GM21367 (cell line): ENCODE measurements at regions not wholly inside any gene's neighbourhood (a gene's known extent, or its start where the extent isn't known, plus 50 kb on each side); places are given as distances from the start of the nearest gene placed in this dataset.
"Not testable (repeated sequence)": the region's sequence is repeated elsewhere in the genome, so short reads cannot be mapped to it uniquely, and the experiment has no call there.

Source experiments
- ATAC-seq: cut with Tn5 transposase; IDR thresholded peaks from one replicate; pipeline ENCODE4 v1.9.1; 2021; ENCODE audit not compliant: unreplicated experiment

DNA sequence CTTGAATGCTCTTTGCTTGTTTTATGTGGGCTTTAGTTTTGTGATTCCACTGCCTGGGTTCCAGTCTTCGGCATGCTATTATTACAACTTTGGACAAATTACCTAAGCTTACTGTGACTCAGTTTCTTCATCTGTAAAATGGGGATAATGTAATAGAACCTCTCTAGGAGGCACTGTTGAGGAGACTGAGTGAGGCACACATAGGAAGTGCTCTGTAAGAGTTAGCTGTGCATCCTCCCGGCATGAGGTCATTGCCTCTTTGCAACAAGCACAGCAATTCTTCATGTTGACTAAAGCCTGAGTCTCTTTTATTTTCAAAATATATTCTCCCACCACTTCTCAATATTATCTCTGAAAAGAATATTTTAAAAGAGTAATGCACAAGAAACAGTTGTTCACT lies 227.4 kb downstream of the DLEU7 start:
- no peak for ATAC-seq

- ATAC-seq, result no peak
Measured at GRCh38 chr13:50617134-50617721, 226.3 kb downstream of the DLEU7 start.

DNA sequence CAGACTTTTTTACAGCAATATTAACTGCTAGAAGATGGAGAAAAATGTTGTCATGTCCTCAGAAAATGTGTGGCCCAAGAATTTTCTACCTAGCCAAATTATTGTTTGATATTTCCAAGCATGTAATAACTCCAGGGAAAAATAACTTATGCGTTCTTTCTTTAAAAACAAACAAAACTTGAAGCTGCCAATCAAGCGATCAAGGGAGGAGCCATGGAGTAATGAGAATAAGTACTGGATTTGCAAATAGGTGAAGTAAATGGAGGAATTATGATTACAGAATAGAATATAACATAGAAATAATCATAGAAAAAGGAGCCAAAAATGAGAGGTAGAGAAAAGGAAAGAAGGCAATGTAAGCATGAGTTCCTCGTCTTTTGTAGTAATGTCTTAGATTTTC lies 225.3 kb downstream of the DLEU7 start:
- ATAC-seq, result no peak

- ATAC-seq, result no peak
Measured at GRCh38 chr13:50626101-50626547, 217.4 kb downstream of the DLEU7 start.

DNA sequence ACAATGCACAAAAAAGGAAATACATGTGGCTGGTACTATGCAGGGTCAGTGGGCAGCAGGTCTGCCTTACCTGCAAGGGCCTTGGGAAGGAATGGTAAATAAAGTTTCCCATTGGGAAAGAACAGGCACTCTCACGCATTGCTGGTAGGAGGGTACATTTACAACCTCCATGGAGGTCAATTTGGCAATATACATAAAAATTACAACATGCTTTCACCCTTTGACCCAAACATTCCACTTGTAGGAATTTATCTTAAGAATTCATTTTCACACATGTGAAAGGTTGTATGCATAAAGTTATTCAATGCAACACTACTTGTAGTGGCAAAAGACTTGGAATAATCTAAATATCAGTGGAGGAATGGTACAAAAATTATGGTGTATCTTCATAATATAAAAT lies 216.4 kb downstream of the DLEU7 start:
- ATAC-seq, result no peak

DNA sequence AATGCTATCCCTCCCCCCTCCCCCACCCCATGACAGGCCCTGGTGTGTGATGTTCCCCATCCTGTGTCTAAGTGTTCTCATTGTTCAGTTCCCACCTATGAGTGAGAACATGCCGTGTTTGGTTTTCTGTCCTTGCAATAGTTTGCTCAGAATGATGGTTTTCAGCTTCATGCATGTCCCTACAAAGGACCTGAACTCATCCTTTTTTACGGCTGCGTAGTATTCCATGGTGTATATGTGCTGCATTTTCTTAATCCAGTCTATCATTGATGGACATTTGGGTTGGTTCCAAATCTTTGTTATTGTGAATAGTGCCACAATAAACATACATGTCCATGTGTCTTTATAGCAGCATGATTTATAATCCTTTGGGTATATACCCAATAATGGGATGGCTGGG lies 215.0 kb downstream of the DLEU7 start:
- not testable (repeated sequence) for ATAC-seq

- ATAC-seq, result no peak
Measured at GRCh38 chr13:50629497-50629896, 214.0 kb downstream of the DLEU7 start.

- no peak for ATAC-seq
Measured at GRCh38 chr13:50629966-50630365, 213.5 kb downstream of the DLEU7 start.

- no peak for ATAC-seq
Measured at GRCh38 chr13:50631041-50631440, 212.5 kb downstream of the DLEU7 start.

GRCh38 chr13:50634339-50634738 lies 209.2 kb downstream of the DLEU7 start:
- ATAC-seq, result no peak

GRCh38 chr13:50635504-50635903 lies 208.0 kb downstream of the DLEU7 start:
- peak; percentile 48 for ATAC-seq

- peak; percentile 72 for ATAC-seq
Measured at GRCh38 chr13:50636007-50636704, 207.3 kb downstream of the DLEU7 start.

DNA sequence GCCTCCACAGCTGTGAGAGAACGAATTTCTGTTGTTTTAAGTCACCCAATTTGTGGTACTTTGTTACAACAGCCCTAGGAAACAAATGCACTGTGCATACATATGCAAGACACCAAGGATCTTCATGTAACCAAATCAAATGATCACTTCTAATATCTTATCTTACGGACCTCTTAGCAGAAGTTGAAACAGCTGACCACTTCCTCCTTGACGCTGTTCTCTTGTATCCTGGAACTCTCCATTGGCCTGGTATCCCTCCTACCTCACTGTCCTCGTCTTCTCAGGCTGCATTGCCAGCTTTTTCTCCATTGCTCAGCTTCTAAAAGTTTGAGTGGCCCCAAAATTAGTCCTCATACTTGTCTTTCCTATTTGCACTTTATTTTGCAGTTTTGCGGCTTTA lies 200.4 kb downstream of the DLEU7 start:
- ATAC-seq, result no peak

DNA sequence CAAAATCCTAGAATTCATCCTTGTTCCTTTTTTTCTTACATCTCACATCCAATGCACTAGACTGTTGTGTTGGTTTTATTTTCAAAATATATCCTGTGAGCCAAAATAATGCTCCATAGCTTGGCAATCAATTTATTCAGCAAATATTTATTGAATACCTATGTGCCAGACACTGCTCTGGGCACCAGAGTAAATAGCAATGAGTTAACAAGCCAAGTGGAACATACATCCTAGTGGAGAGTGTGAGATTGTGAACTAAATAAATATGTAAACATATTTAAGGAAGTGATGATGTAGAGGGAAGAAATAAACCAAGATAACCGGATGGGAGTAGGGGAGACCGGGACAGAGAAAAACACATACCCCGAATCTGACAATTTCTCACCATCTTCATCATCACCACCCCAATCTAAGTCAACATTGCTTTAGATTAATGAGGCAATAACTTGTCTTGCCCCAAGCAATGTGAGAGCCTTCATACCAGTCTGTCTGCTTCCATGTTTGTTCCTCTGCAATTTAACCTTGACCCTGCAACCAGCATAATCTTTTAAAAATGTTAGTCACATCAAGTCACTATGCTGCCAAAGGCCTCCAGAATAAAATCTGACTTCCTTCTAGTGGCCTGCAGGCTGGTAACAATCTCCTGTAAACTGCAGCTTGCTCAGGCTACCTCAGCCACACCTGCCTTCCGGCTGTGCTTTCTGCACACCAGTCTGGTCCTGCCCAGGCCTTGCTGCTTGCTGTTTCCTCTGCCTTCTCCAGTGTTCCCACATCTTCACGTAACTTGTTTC lies 199.2 kb downstream of the DLEU7 start:
- ATAC-seq, result no peak

GRCh38 chr13:50645092-50645491 lies 198.4 kb downstream of the DLEU7 start:
- ATAC-seq, result no peak

- no peak for ATAC-seq
Measured at GRCh38 chr13:50646070-50646469, 197.4 kb downstream of the DLEU7 start.

DNA sequence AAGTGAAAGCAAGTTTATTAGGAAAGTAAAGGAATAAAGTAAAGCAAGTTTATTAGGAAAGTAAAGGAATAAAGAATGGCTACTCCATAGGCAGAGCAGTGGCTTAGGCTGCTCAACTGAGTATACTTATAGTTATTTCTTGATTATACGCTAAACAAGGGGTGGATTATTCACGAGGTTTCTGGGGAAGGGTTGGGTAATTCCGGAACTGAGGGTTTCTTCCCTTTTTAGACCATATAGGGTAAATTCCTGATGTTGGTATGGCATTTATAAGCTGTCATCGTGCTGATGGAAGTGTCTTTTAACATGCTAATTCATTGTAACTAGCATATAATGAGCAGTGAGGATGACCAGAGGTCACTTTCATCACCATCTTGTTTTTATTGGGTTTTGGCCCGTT lies 194.3 kb downstream of the DLEU7 start:
- no peak for ATAC-seq

GRCh38 chr13:50650592-50651504 lies 192.6 kb downstream of the DLEU7 start:
- no peak for ATAC-seq

GRCh38 chr13:50651922-50652321 lies 191.6 kb downstream of the DLEU7 start:
- no peak for ATAC-seq

- no peak for ATAC-seq
Measured at GRCh38 chr13:50654331-50654730, 189.2 kb downstream of the DLEU7 start.

GRCh38 chr13:50661881-50662280 lies 181.6 kb downstream of the DLEU7 start:
- ATAC-seq, result not testable (repeated sequence)
